HL-60 (cell line): ENCODE measurements at regions not wholly inside any gene's neighbourhood (a gene's known extent, or its start where the extent isn't known, plus 50 kb on each side); places are given as distances from the start of the nearest gene placed in this dataset.

Source experiments
- DNase-seq, 2 experiments: peaks; one replicate each; pipeline ENCODE4 v3.0.0-alpha.2; 2010 to 2020; ENCODE audit warnings: low read depth in 1 of 2, low spot score in 1 of 2
- H3K27ac ChIP-seq: fragments of 250-450 bp; sonication (Bioruptor Pico); replicated peaks from 2 replicates; pipeline ENCODE4 v1.5.1; 2020; ENCODE audit warnings: mild to moderate bottlenecking, moderate library complexity
- H3K27me3 ChIP-seq: fragments of 250-450 bp; sonication (Bioruptor Pico); 2 replicates; pipeline ENCODE4 v1.5.1; 2021; ENCODE audit warnings: mild to moderate bottlenecking, moderate library complexity; ENCODE audit not compliant: insufficient read depth, poor library complexity, severe bottlenecking
- H3K4me3 ChIP-seq: replicated peaks from 2 replicates; pipeline ENCODE4 v1.5.1; 2011; ENCODE audit warnings: mild to moderate bottlenecking, control low read depth, low read length; ENCODE audit not compliant: insufficient read depth
- CTCF ChIP-seq: IDR thresholded peaks from one replicate; pipeline ENCODE4 v1.5.1; 2011; ENCODE audit warnings: low read length, control low read depth, inconsistent platforms; ENCODE audit not compliant: insufficient read depth
- GABPA ChIP-seq: IDR thresholded peaks from 2 replicates; pipeline ENCODE4 v1.6.1; 2012; ENCODE audit warnings: low read depth
- POLR2AphosphoS5 ChIP-seq: IDR thresholded peaks from 2 replicates; pipeline ENCODE4 v1.6.1; 2012; ENCODE audit warnings: low read depth
- REST ChIP-seq: IDR thresholded peaks from 2 replicates; pipeline ENCODE4 v1.6.1; 2012; ENCODE audit warnings: low read depth; ENCODE audit not compliant: insufficient replicate concordance
- SPI1 ChIP-seq: IDR thresholded peaks from 2 replicates; pipeline ENCODE4 v1.6.1; 2012; ENCODE audit warnings: low read depth, mild to moderate bottlenecking, borderline replicate concordance

- Histone ChIP-seq H3K4me3 (no peak overlapping the region), H3K27me3 (no peaks in the 10 kb centered on the region), H3K27ac (no peak overlapping the region)
- TF ChIP-seq REST (no peak), GABPA (no peak), CTCF (no peak), SPI1 (no peak), POLR2AphosphoS5 (no peak)
- no peak for DNase-seq
These were observed 601.4 kb upstream of the TLE4 start for GRCh38 chr9:78970375-78970774.

- Histone ChIP-seq H3K4me3 (no peak overlapping the region), H3K27ac (no peak overlapping the region)
- TF ChIP-seq SPI1 (no peak), GABPA (no peak), CTCF (no peak), REST (no peak)
These were observed 600.2 kb upstream of the TLE4 start for GRCh38 chr9:78971540-78971939.

GRCh38 chr9:78972303-78972999 lies 599.3 kb upstream of the TLE4 start:
- Histone ChIP-seq H3K4me3 (no peak overlapping the region), H3K27me3 (no peaks in the 10 kb centered on the region), H3K27ac (no peak overlapping the region)
- DNase-seq, result no peak
- TF ChIP-seq CTCF (no peak), REST (no peak), POLR2AphosphoS5 (no peak), SPI1 (no peak), GABPA (no peak)

More at GRCh38 chr9:78971540-78971939, 600.2 kb upstream of the TLE4 start:
- no peak for DNase-seq
- no peaks in the 10 kb centered on the region for H3K27me3 ChIP-seq
